CD4-positive, CD25-positive, alpha-beta regulatory T cell (primary cell): ENCODE measurements at regions not wholly inside any gene's neighbourhood (a gene's known extent, or its start where the extent isn't known, plus 50 kb on each side); places are given as distances from the start of the nearest gene placed in this dataset.

Experiments
- ATAC-seq, 2 donors: fragments of 150-1000 bp; cut with Tn5 transposase; one replicate each; pipeline ENCODE4 v1.10.0; 2021; ENCODE audit warnings: low read depth in 2 of 2, moderate number of reproducible peaks in 2 of 2, moderate library complexity in 1 of 2
- DNase-seq, 3 donors: peaks; one replicate each; pipeline versions ENCODE4 v3.0.0 to v3.0.0-alpha.2; 2012 to 2022; ENCODE audit warnings: mixed read lengths in 1 of 3
- H3K27ac ChIP-seq: one replicate; pipeline ENCODE4 v1.7.0; 2013; ENCODE audit warnings: mild to moderate bottlenecking, low read length; ENCODE audit not compliant: insufficient read depth, poor library complexity, severe bottlenecking
- H3K27me3 ChIP-seq: one replicate; pipeline ENCODE4 v1.7.0; 2013; ENCODE audit warnings: low read length; ENCODE audit not compliant: control insufficient read depth, insufficient read depth
- H3K36me3 ChIP-seq: one replicate; pipeline ENCODE4 v1.7.0; 2013; ENCODE audit warnings: mild to moderate bottlenecking, low read length, moderate library complexity; ENCODE audit not compliant: control insufficient read depth, insufficient read depth
- H3K4me1 ChIP-seq: 2 replicates; pipeline ENCODE4 v1.7.0; 2013; ENCODE audit warnings: mild to moderate bottlenecking, low read length; ENCODE audit not compliant: insufficient read depth, control insufficient read depth, poor library complexity, severe bottlenecking
- H3K4me3 ChIP-seq: one replicate; pipeline ENCODE4 v1.7.0; 2013; ENCODE audit warnings: low read depth, mild to moderate bottlenecking, low read length, moderate library complexity
- H3K9me3 ChIP-seq, 2 experiments: 1 replicate in 1 of 2; 2 replicates in 1 of 2; pipeline ENCODE4 v1.7.0; 2013; ENCODE audit warnings: low read length in 2 of 2, mild to moderate bottlenecking in 1 of 2, moderate library complexity in 1 of 2; ENCODE audit not compliant: control insufficient read depth in 2 of 2
- H3K27ac Mint-ChIP-seq, 3 donors: one replicate each; pipeline ENCODE4 v1.8.0; 2020 to 2022; ENCODE audit warnings: mild to moderate bottlenecking in 3 of 3, mixed read lengths in 3 of 3, moderate library complexity in 2 of 3
- H3K27me3 Mint-ChIP-seq: one replicate; pipeline ENCODE4 v1.8.0; 2022; ENCODE audit warnings: mild to moderate bottlenecking, mixed read lengths
- H3K36me3 Mint-ChIP-seq: one replicate; pipeline ENCODE4 v1.8.0; 2020; ENCODE audit warnings: mixed read lengths
- H3K4me1 Mint-ChIP-seq, 4 donors: one replicate each; pipeline ENCODE4 v1.8.0; 2020 to 2022; ENCODE audit warnings: mixed read lengths in 4 of 4, mild to moderate bottlenecking in 1 of 4
- H3K4me3 Mint-ChIP-seq, 4 donors: one replicate each; pipeline ENCODE4 v1.8.0; 2020 to 2022; ENCODE audit warnings: mild to moderate bottlenecking in 4 of 4, mixed read lengths in 4 of 4, moderate library complexity in 3 of 4
- H3K9me3 Mint-ChIP-seq, 7 donors: one replicate each; pipeline ENCODE4 v1.8.0; 2020 to 2022; ENCODE audit warnings: mixed read lengths in 7 of 7, mild to moderate bottlenecking in 3 of 7, moderate library complexity in 2 of 7

GRCh38 chr21:25297117-25297516, 310.2 kb downstream of the MRPL39 start:
- Mint-ChIP-seq H3K27ac (no peak overlapping the region), H3K4me1 (no peaks in the 10 kb centered on the region), H3K27me3 (no peaks in the 10 kb centered on the region), H3K36me3 (no peaks in the 10 kb centered on the region), H3K4me3 (no peak overlapping the region), H3K9me3 (peaks cover 0 to 4% (median 0%) of the 10 kb centered on the region in 7 donors)
- Histone ChIP-seq H3K36me3 (no peaks in the 10 kb centered on the region), H3K4me3 (no peak overlapping the region), H3K27ac (no peak overlapping the region), H3K4me1 (no peaks in the 10 kb centered on the region), H3K9me3 (no peaks in the 10 kb centered on the region), H3K27me3 (no peaks in the 10 kb centered on the region)
- ATAC-seq (no peak), DNase-seq (no peak)

GRCh38 chr21:25296252-25296651, 311.0 kb downstream of the MRPL39 start:
- no peaks in the 10 kb centered on the region for H3K36me3 ChIP-seq
- no peaks in the 10 kb centered on the region for H3K4me1 Mint-ChIP-seq
- no peaks in the 10 kb centered on the region for H3K36me3 Mint-ChIP-seq
- H3K27me3 Mint-ChIP-seq, result no peaks in the 10 kb centered on the region
- ATAC-seq (no peak), DNase-seq (no peak)
- no peak overlapping the region for H3K4me3 Mint-ChIP-seq
- no peak overlapping the region for H3K4me3 ChIP-seq
- no peaks in the 10 kb centered on the region for H3K4me1 ChIP-seq
- no peaks in the 10 kb centered on the region for H3K9me3 ChIP-seq
- H3K27ac Mint-ChIP-seq, result no peak overlapping the region
- H3K9me3 Mint-ChIP-seq, result peaks cover 0 to 4% (median 0%) of the 10 kb centered on the region in 7 donors
- H3K27me3 ChIP-seq, result no peaks in the 10 kb centered on the region
- H3K27ac ChIP-seq, result no peak overlapping the region

- H3K36me3 Mint-ChIP-seq, result no peaks in the 10 kb centered on the region
- no peak for ATAC-seq
These were observed 314.9 kb downstream of the MRPL39 start for GRCh38 chr21:25292396-25292795.

GRCh38 chr21:25283720-25284119, 323.6 kb downstream of the MRPL39 start:
- Histone ChIP-seq H3K4me3 (no peak overlapping the region), H3K36me3 (no peaks in the 10 kb centered on the region), H3K9me3 (no peaks in the 10 kb centered on the region), H3K4me1 (no peaks in the 10 kb centered on the region), H3K27me3 (no peaks in the 10 kb centered on the region), H3K27ac (no peak overlapping the region)
- H3K4me3 Mint-ChIP-seq, result no peak overlapping the region
- ATAC-seq (no peak), DNase-seq (peak in 1 of 3 donors; percentile 20)
- no peaks in the 10 kb centered on the region for H3K36me3 Mint-ChIP-seq
- no peaks in the 10 kb centered on the region for H3K4me1 Mint-ChIP-seq
- H3K9me3 Mint-ChIP-seq, result peaks cover 0 to 1% (median 0%) of the 10 kb centered on the region in 7 donors
- no peak overlapping the region for H3K27ac Mint-ChIP-seq
- no peaks in the 10 kb centered on the region for H3K27me3 Mint-ChIP-seq

More at GRCh38 chr21:25292396-25292795, 314.9 kb downstream of the MRPL39 start:
- H3K9me3 Mint-ChIP-seq, result peaks cover 0 to 4% (median 0%) of the 10 kb centered on the region in 7 donors
- no peaks in the 10 kb centered on the region for H3K27me3 ChIP-seq
- no peaks in the 10 kb centered on the region for H3K27me3 Mint-ChIP-seq
- H3K36me3 ChIP-seq, result no peaks in the 10 kb centered on the region
- no peak for DNase-seq
- no peaks in the 10 kb centered on the region for H3K4me1 ChIP-seq
- no peak overlapping the region for H3K27ac ChIP-seq
- H3K4me3 Mint-ChIP-seq, result no peak overlapping the region
- H3K9me3 ChIP-seq, result no peaks in the 10 kb centered on the region
- H3K4me1 Mint-ChIP-seq, result no peaks in the 10 kb centered on the region
- no peak overlapping the region for H3K4me3 ChIP-seq
- H3K27ac Mint-ChIP-seq, result no peak overlapping the region

DNA sequence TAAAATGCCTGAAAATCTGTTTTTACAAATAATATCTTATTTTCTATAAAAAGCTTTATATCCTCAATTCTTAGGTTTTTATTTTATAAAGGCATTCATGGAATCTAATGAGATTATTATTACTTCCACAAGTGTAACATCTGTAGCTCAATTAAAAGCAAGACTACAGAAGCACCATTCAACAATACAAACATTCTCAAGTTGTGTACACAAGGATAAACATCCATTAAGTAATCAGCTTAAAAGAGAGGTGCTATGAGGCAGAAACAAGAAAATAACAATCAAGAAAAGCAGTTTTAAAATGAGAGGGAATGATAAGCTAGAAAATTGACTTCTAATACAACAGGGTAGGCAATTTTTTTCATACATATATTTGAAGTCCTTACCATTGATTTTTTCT, 326.1 kb downstream of the MRPL39 start:
- Mint-ChIP-seq H3K36me3 (no peaks in the 10 kb centered on the region), H3K27me3 (no peaks in the 10 kb centered on the region)
- no peak for DNase-seq

GRCh38 chr21:25280061-25280460, 327.2 kb downstream of the MRPL39 start:
- DNase-seq (no peak), ATAC-seq (no peak)
- H3K36me3 ChIP-seq, result no peaks in the 10 kb centered on the region
- no peak overlapping the region for H3K27ac ChIP-seq
- Mint-ChIP-seq H3K27ac (no peak overlapping the region), H3K9me3 (peaks cover 0 to 1% (median 0%) of the 10 kb centered on the region in 7 donors), H3K27me3 (no peaks in the 10 kb centered on the region), H3K4me3 (no peak overlapping the region), H3K4me1 (no peaks in the 10 kb centered on the region), H3K36me3 (no peaks in the 10 kb centered on the region)
- H3K4me1 ChIP-seq, result no peaks in the 10 kb centered on the region
- H3K9me3 ChIP-seq, result no peaks in the 10 kb centered on the region
- H3K4me3 ChIP-seq, result no peak overlapping the region
- no peaks in the 10 kb centered on the region for H3K27me3 ChIP-seq

More for the DNA sequence above, 326.1 kb downstream of the MRPL39 start:
- Histone ChIP-seq H3K27ac (no peak overlapping the region), H3K27me3 (no peaks in the 10 kb centered on the region), H3K9me3 (no peaks in the 10 kb centered on the region), H3K36me3 (no peaks in the 10 kb centered on the region), H3K4me3 (no peak overlapping the region), H3K4me1 (no peaks in the 10 kb centered on the region)
- Mint-ChIP-seq H3K4me3 (no peak overlapping the region), H3K27ac (no peak overlapping the region), H3K4me1 (no peaks in the 10 kb centered on the region), H3K9me3 (peaks cover 0 to 1% (median 0%) of the 10 kb centered on the region in 7 donors)
- ATAC-seq, result no peak

DNA sequence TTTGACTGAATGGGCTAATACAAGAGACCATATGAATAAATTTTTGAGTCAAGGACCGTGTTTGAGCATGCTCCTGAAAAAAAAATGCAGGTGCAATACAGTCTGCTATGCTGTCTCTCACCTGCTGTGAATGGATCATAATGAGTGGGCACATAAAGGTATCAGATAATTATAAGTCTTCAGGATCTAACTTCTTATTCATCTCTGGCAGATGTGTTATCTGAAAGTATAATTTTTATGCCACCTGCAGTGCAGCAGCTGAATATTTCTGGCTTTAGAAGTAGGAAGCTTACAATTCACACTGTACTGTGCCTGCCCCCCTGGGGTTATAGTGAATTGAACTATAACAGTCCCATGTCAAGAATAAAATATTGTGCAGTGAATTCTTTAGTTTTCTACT, 333.3 kb downstream of the MRPL39 start:
- Histone ChIP-seq H3K4me3 (no peak overlapping the region), H3K4me1 (no peaks in the 10 kb centered on the region), H3K27ac (no peak overlapping the region), H3K9me3 (no peaks in the 10 kb centered on the region), H3K36me3 (no peaks in the 10 kb centered on the region), H3K27me3 (no peaks in the 10 kb centered on the region)
- DNase-seq, result no peak
- Mint-ChIP-seq H3K27ac (no peak overlapping the region), H3K4me1 (no peaks in the 10 kb centered on the region), H3K27me3 (no peaks in the 10 kb centered on the region), H3K4me3 (no peak overlapping the region), H3K36me3 (no peaks in the 10 kb centered on the region), H3K9me3 (peaks cover 0 to 3% (median 0%) of the 10 kb centered on the region in 7 donors)
- ATAC-seq, result no peak

- no peaks in the 10 kb centered on the region for H3K9me3 Mint-ChIP-seq
- Histone ChIP-seq H3K27me3 (no peaks in the 10 kb centered on the region), H3K4me1 (no peaks in the 10 kb centered on the region), H3K9me3 (no peaks in the 10 kb centered on the region), H3K36me3 (no peaks in the 10 kb centered on the region), H3K27ac (no peak overlapping the region), H3K4me3 (no peak overlapping the region)
- H3K27me3 Mint-ChIP-seq, result no peaks in the 10 kb centered on the region
- no peaks in the 10 kb centered on the region for H3K36me3 Mint-ChIP-seq
- DNase-seq, result no peak
- no peaks in the 10 kb centered on the region for H3K4me1 Mint-ChIP-seq
- no peak overlapping the region for H3K27ac Mint-ChIP-seq
- no peak for ATAC-seq
- H3K4me3 Mint-ChIP-seq, result no peak overlapping the region
These were observed 352.6 kb downstream of the MRPL39 start for GRCh38 chr21:25254491-25255174.
